DMS153 (cell line): ENCODE measurements at regions not wholly inside any gene's neighbourhood (a gene's known extent, or its start where the extent isn't known, plus 50 kb on each side); places are given as distances from the start of the nearest gene placed in this dataset.

Experiments
- DNase-seq: peaks from one replicate; lab custom pipeline; 2025; lab: John Stamatoyannopoulos, UW

DNA sequence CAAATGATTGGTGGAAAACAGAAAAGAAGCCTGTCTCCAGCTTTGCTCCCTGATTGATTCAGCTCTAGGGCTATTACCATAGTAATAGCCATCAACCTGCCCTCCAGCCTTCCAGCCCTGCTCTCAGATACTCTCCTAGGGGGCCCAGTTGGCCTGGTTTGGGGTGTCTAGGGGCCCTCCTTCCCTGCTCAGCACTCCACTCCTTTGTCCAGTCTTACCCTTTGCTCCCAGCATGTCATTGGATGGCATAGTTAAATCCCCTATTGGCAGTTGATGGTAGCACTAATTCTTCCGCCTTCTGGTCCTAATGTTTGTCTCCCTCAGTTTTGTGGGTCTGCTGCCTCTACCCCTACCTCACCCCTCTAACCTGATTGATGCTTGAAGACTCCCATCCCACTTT lies 175.4 kb upstream of the PELI2 start:
- DNase-seq, result no peak

DNA sequence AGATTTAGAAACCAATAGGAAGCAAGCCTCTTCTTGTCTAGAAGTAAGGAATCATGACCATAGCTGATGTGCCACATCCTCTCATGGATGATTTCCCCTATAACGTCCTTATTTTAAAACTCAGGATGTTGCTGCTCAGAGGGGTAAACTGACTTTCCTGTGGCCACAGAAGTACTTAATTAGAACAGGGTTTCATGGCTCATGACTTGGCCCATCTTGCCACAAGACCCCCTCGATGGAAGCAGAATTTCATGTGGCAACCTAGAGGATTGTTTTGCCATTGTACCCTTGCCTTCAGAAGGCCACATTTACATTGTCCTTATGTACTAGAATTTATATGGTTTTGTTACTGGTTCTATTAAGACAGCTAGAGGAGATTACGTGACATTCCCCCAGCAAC lies 173.5 kb upstream of the PELI2 start:
- no peak for DNase-seq

DNA sequence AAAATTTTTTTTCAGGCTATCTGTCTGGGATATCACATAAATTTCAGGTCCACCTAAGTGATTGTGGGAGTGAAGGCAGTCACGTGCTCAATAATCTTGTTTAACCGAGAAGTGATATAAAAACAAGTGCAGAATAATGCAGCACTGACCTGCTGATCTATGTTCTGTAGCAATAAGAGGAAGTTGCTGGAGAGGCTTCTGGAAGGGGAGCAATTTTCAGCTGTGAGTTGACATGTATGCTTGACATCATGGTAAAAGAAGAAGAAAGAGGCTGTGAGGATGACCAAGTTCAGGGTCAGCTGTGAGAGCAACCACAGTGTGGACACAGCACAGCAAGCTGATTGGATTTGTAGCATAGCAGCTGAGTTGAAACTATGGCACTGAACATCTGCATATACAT lies 172.0 kb upstream of the PELI2 start:
- DNase-seq, result no peak

DNA sequence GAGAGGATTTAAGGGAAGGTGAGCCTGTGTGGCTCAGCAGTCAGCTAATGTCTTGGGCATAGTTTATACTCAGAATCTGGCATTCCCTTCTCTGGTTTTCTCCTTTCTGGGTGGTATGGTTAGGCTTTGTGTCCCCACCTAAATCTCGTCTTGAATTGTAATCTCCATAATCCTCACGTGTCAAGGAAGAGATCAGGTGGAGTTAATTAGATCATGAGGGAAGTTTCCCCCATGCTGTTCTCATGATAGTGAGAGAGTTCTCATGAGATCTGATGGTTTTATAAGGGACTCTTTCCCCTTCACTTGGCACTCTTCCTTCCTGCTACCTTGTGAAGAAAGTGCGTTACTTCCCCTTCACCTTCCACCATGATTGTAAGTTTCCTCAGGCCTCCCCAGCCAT lies 169.8 kb upstream of the PELI2 start:
- no peak for DNase-seq

DNA sequence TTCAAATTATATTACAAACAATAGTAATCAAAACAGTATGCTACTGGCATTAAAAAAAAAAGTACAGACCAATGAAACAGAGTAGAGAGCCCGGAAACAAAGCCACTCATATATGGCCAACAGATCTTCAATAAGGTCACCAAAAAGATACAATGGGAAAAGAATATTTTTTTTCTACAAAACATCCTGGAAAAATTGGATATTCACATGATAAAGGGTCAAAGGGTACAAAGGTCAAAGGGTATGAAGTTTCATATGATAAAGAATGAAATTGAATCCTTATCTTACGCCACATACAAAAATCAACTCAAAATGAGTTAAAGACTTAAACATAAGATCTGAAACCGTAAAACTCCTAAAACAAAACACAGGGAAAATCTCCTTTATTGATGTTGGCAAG lies 168.5 kb upstream of the PELI2 start:
- DNase-seq, result no peak

DNA sequence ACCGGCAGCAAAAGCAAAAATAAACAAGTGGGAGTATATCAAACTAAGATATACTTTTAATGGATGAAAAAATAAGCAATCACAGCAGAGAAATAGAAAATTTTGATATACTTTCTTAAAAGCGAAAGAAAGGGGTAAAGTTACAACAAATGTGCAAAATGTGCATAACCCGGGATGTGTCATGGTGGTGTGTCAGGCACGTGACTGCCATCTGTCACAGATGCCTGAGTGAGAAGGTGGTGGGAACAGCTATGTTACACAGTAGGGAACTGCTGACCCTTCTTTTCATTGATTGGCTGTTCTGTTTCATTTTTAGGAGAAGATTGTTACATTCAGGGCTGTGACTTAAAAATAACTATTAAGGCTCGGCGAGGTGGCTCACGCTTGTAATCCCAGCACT lies 168.1 kb upstream of the PELI2 start:
- no peak for DNase-seq

DNA sequence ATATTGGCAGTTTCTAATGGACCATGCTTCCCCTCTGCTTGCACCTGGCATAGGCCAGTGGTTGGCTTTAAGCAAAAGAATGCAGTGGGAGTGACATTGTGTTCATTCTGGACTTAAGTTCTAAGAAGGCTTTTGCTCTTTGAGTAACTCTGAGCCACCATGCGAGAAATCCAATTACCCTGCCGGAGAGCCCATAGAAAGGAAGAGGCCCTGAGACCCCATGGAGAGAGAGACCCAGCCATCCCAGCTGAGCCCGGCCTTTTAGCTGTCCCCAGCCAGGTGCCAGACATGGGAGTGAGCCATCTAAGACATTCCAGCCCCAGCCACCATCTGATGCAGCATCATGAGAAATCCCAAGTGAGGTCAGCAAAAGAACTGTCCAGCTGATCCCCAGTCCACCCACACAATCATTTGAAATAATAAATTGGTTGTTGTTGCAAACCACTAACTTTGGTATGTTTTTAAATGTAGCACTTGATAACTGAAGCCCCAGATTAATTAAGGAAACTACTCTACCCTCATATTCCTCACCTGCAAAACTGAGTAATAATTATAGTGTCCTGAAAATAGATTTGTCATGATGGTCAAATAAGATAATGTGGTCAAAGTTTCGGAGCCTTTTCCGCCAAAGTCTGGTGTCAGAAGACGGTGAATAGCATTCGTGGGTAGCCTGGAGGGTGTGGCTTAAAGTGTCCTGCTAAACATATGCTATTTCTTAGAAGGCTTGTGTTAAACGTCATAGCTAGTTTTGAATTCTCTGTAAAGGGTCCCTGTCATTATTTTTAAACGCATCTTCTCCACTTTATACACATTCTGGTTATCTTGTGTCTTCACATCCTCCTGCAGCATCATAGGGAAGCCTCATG lies 166.6 kb upstream of the PELI2 start:
- no peak for DNase-seq

DNA sequence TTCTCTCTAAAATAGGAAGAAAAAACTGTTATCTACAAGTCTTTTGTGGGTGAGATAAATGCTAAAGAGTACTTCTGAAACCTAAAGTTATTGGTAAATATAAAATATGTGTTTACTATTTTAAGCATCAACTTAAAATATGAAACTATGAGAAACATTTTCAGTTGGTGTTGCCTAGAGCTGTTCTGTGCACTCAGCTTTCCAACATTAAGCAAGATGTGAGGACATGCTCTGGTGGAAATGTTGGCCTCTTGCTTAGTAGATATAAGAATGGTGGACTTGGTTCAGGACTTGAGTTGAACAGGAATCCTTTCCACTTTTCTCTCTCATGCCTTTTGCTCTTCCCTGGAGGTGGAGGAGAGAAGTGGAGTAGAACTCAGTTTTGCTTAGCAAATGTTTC lies 164.1 kb upstream of the PELI2 start:
- DNase-seq, result no peak

DNA sequence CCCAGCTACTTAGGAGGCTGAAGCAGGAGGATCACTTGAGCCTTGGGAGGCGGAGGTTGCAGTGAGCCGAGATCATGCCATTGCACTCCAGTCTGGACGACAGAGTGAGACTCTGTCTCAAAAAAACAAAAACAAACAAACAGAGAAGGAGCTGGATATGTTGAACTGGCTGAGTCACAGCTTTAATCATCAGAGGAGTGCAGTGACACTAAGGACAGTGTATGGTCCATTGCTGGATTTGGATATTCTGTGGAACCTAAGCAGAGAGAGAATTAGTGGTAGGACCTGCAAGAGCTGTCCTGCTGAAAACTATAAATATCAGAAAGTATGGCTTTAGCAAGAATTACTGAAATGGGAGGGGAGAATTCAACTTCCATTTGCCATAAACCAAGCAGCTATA lies 163.0 kb upstream of the PELI2 start:
- DNase-seq, result no peak

DNA sequence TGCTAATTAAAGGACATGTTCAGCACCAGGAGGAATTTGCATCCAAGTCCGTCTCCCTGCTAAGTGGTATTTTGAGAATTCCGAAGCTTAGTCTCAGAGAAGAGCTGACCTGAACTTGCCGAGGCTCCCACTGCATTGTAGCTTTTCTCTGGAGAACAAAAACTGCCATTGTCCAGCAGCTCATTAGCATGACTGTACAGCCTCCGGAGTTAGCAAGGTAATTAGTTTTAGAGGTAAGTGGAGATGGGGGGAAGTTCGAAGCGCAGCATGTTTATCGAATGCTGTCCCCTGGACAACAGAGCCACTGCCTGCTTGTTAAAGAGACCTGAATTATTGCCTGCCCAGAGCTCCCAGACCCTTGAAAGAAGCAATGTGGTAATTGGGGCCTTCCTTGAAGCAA lies 160.3 kb upstream of the PELI2 start:
- DNase-seq, result no peak

DNA sequence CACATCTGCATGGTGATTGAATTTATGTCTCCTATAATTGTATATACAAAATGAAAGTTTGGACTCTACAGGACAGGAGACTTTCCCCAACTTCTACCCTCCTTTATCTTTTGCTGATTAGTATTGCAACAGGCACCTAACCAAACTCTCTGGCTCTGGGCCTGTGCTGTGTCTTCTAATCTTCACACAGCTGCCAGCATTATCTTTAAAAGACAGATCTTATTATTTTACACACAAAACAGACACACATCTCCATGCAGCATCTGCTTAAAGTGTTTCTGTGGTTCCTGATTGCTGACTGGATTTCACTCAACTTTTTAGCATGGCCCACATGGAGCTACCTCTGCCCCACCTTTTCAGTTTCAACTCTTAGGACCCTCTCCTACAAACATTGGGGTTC lies 154.9 kb upstream of the PELI2 start:
- DNase-seq, result no peak

DNA sequence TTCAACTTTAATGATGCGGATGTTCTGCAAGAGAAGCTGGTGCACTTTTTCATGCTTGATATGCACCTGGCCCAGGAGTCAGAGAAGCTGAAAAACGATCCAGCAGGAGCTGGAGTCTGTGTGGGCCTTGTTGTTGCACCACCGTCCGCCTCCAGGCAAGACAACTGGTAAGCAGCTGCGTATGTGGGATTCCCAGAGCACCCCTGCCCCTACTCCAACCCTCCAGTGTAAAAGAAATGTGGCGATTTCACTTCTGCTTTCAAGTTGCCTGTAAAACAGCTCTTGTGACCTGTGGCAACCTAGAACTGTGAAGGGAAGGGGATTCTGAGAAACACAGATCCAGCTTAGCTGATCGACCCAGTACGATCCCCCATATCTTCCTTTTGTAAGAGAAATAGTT lies 154.1 kb upstream of the PELI2 start:
- no peak for DNase-seq

DNA sequence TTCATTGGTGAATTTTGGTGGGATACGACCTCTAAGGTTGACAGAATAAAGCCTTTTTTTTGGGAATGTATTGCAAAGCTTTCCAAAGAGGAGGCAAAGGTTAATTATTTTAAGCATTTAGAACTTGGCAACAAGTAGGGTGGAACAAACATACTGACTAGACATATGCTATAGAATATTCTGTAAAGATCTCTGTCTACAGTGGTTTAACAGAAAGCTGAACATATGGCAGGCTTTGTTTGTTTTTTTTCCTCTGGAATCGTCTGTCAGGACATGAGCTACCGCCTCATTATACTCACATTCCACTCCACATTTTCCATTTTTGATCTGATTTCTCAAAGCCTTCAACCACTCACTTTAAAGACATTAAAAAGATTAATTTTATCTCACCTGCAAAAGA lies 153.4 kb upstream of the PELI2 start:
- DNase-seq, result no peak

DNA sequence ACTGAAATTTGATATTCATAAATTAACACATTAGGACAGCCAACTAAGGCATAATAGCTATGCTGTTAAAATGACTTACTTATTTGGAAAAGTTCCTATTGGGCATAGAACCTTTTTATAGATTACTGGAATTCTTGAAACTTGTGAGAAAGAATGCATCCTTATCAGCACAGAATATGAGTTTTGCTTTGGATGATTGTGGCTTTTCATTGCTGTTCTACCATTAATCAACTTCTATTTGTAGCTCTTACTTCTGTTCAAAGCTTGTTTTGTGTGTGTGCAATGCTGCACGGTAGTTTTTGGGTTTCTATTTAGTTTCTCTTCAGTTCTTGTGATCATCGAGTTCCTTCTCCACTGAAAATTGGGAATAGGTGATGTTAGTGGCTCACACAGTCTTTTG lies 152.4 kb upstream of the PELI2 start:
- no peak for DNase-seq

DNA sequence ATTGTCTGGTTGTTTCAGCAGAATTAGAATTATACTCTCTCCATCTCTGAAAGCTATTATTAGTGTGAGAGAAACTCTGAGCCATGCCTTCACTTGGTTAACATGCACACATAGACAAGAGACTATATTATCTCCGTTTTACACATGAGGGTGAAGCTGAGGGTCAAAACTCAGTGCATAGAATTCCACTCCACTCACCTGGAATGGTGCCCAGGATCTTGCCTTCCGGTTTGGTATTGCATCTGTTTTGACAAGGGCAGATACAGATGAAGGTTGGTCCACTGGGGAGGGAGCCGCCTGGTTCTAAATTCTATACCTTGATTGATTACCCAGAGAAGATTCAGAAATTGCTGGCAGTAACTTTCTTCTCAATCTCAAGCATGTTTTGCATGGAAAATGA lies 149.5 kb upstream of the PELI2 start:
- no peak for DNase-seq

DNA sequence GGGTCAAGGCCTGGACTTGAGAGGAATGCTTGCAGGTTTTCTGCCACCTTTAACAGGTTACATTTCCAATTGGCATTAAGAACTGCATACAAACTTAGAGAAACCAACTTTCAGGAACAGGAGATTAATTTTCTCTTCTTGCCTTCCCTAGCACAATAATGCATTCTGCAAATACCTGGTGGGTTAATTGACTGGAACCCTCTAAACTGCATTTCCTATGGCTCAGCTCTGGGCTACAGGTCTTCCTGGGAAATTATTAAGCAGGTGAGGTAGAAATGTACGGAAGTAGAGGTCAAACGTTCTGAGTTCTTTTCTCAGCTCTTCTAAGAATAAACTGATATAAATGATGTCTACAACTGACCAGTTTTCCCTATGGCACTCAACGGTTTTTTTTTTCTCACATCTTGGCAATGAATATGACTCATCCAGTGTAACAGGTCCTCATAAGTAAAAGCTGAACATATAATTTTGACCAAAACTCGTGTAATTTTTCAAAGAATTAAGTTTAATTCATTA lies 144.9 kb upstream of the PELI2 start:
- DNase-seq, result no peak

DNA sequence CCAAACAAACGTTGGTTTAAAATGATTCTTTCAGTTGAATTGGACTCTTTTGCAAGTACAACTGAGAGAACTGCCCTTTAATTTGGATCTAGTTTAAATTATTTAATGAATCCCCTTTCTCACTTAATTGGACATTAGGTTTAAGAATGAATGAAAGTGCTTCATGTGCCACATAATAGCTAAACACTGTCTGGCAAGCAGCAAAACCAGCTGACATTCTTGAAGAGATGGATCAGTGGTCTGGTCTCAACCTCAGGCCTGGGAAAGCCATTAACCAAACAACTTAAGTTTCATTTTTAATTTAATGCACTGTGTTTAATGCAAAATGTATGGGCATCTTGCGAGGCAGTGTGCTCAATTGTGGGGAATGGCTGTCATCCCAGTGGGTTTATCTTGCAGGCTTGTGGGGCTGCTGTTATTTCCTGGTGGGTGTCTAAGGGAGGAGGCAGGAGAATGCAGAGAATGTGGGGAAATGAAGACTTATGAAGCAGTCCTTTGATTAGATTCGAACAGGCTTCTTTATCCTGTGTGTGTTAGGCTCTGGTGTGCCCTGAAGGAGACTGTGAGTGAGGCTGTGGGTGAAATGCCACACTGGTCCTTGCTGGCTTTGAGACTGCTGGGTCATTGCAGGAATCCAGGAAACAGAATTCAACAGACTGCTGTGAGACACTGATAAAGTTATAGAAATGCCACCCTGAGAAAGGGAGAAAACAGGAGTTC lies 144.1 kb upstream of the PELI2 start:
- no peak for DNase-seq

DNA sequence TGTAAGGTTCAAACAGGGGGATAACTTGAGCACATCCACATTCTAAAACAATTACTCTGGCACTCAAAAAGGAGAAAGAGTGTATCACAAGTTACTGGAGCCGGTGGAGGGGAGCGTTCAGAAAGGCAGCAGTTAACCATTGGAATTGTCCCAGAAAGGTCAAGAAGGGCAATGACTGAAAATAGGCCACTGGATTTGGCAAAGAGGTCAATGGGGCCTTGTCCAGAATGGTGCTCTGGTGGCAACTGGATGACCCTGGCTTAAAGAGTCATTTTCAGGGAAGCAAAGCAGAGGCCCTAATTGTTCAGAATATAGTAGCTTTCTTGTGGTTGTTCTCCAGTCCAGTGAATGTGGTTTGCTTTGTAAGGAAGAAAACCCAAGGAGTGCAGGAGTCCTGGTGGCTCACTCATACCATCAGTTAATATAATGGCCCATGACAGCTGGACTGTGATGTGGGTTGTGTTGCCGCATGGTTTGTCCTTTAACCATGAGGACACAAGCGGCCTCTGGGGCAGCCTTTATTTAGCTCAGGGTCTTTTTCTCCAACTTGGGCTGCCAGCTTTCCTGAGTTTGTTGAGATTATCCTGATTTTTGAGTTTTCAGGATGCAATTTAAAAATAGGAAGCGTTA lies 142.8 kb upstream of the PELI2 start:
- no peak for DNase-seq

DNA sequence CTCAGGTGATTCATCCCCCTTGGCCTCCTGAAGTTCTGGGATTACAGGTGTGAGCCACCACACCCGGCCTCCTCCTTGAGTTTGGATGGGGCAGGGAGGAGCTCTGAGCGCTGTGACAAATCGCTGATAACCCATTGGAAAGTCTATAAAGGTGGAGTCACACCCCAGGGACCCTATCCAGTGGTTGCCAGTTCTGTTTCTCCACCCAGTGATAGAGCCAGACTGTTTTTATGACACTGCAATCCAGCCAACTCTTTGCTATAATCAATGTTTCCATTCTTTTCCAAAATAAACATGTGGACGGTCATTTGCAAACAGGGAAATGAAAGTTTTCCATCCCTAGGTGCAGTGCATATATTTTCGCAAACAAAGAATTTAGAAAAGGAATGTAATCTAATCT lies 142.0 kb upstream of the PELI2 start:
- peak; percentile 64 for DNase-seq

DNA sequence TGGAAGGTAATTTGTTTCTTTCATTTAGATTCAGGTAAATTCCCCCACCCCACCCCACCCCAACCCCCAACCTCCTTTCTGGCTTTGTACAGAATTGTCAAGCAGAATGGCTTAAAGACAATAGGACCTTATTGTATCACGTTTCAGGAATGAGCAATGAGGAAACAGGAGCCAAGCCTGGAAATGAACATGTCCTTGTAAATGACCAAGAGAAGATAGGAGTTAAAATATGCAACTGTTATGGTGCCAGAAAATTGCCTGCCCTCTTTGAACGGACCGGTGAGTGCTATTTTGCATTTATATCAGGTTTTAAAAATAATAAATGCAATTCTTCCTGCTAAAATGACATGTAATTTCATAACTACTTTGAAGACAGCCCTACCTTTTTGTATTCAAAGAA lies 141.6 kb upstream of the PELI2 start:
- DNase-seq, result peak; percentile 59

DNA sequence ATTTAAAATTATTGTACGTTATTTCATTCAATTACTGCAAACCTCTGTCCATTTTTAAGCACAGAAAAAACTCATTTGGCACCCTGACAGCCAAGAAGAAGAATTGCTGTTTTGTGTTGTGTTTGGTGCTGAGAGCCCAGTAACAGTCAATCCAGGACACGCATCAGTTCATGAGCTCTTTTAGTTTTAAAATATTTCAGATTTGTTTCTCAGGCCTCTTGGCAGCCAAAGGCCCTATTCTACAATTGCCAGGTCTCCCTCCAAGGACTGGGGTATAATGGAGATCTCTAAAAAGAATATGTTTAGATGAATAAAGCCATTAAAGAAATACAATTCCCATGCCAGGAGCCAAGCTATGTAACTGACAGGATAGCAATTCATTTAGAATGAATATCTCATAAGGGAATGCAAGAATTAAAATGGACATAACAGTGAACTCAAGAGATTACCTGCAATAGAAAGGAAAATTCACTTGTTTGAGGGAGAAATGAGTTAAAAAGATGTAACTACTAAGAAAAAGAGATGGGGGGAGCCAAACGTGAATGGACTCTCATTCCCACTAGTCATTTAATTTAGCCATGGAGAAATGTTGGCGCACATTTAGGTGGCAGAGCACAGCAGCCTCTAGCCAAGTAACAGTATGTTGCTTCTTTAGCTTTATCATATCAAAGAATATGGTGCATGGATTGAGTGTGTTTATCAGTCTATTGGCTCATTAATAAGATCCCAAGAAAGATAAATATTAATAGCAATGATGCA lies 140.6 kb upstream of the PELI2 start:
- no peak for DNase-seq

DNA sequence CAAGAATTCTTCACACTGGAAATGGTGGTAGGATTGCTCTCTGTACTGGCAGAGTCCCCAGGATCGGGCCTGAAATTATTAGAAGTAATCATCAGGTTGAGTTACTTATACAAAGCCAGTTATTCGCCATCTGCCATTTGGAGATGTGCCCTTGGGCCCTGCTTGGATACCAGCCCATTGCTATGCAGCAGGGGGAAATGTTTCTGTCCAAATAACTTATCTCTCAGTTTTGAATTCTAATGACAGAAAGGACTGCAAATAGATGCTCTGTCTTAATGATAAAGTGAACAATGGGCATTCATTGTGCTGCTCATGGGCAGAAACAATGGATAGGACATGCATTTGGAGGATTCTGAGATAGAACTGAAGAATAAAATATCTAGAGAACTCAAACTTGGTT lies 139.1 kb upstream of the PELI2 start:
- DNase-seq, result no peak
